Activated CD8-positive, alpha-beta memory T cell treated with anti-CD3 and anti-CD28 coated beads, Interleukin-2, amount 50 U/mL, for 24 hours (primary cell): ENCODE measurements at regions not wholly inside any gene's neighbourhood (a gene's known extent, or its start where the extent isn't known, plus 50 kb on each side); places are given as distances from the start of the nearest gene placed in this dataset.
"Not testable (repeated sequence)": the region's sequence is repeated elsewhere in the genome, so short reads cannot be mapped to it uniquely, and the experiment has no call there.

ENCODE experiments used
- DNase-seq: peaks from one replicate; pipeline ENCODE4 v3.0.0-alpha.2; 2020; ENCODE audit errors: extremely low read depth

DNA sequence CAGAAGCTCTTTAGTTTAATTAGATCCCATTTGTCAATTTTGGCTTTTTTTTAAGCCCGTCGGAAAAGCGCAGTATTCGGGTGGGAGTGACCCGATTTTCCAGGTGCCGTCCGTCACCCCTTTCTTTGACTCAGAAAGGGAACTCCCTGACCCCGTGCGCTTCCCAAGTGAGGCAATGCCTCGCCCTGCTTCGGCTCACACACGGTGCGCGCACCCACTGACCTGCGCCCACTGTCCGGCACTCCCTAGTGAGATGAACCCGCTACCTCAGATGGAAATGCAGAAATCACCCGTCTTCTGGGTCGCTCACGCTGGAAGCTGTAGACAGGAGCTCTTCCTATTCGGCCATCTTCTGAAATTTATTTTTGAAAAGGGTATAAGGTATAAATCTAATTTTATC, 433.4 kb upstream of the NRG3 start:
- DNase-seq: not testable (repeated sequence)

DNA sequence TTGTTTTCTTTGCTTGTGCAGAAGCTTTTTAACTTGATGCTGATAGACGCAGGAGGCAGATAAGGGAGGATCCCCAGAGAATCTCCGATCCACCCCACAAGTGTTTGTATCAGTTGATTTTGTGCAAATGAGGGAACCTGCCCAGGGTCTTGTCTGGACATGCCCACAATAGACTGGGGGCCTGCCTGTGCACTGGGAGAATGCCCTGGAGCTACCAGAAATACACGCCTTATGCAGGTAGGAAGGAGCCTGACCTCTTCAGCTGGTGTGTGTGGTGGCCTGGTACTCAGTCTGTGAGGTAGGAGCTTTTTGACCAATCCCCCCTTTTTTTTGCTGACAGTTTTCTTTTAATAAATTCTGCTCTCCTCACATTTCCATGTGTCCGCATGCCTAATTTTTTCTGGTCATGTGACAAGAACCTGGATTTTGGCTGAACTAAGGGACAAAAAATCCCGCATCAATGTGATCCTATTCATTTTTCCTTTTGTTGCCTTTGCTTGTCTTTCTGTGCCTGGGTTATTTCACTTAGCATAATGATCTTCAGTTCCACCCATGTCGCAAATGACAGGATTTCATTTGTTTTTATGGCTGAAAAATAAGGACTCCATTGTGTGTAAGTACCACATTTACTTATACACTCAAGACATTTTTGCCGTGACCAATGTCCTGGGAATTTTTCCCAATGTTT, 430.6 kb upstream of the NRG3 start:
- no peak for DNase-seq

DNA sequence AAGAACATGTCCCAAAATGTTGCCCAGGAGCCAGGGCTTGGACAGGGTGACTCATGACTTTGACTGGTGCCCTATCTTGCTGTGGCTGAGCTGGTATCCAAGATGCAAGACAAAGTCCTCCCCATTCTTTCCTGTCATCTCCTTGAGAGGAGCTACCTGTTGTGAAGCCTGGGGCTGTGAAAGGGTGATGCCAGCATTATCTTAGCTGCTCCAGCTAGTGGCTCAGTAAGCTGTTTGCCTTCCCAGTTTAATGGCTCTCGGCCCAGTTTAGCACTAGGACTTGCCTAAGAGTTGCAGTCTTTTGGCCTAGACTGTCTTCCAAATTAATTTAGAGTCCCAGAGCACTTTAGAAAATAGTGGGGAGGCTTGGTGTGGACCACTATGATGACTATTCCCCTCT, 424.3 kb upstream of the NRG3 start:
- DNase-seq: no peak

DNA sequence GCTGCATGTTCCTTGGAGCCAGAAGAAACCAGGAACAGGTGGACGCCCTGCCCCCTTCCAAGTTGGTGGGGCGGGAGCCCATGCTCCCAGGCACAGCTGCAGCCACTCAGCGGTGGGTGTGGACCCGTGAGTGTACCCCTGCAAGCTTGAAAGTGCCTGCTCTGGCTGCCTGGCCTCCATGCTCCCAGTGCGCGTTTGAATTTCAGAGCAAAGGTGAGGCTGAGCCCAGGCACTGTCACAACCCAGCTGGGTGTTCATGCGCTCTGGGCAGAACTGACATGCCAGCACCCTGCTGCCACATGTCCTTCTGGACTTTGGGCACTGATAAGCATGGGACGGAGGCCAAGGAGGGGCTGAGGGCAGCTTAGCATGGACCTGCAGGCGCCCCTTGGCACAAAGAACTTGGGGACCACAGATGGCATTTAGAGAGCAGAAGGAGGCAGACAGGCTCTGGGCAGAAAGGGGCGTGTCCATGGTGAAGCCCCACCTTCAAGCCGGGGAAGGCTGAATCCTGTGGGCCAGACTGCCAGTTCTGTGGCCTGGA, 402.0 kb upstream of the NRG3 start:
- DNase-seq: no peak

DNA sequence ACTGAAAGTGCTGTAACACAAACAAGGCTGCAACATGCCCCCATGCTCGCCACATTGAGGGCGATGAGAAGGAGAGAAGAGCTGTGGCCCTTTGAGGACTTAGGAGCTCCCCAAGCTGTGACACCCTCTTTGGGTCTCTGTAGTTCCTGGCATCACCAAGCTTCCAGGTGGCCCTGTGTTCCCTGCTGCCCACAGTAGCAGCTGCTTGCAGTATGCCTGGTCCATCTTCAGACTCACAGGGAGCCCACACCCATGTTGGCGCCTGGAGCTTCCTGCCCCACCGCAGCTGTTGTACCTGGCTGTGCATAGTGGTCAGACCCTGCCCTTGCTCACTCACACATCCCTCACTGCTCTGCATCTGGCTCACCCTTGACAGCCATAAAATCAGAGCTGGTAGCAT, 401.2 kb upstream of the NRG3 start:
- no peak for DNase-seq

DNA sequence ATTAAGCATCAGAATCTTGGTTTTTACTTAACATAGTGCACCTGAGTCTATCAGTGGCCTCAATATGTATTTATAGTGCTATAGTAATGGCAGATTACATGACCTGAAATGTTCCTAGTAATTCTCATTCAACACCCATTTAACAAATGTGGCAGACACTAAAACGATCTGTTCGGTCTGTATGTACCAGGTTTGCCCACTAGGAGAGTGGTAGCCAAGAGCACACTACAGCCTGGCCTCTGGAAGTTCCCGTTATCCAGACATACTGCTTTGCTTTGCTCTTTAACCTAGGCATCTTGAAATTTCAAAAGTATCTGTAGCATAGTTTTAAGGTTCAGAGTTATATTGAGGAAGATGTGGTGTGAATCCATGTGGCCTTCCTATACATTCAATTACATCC, 395.7 kb upstream of the NRG3 start:
- DNase-seq: no peak

GRCh38 chr10:81496626-81497025, 378.4 kb upstream of the NRG3 start:
- DNase-seq: no peak

DNA sequence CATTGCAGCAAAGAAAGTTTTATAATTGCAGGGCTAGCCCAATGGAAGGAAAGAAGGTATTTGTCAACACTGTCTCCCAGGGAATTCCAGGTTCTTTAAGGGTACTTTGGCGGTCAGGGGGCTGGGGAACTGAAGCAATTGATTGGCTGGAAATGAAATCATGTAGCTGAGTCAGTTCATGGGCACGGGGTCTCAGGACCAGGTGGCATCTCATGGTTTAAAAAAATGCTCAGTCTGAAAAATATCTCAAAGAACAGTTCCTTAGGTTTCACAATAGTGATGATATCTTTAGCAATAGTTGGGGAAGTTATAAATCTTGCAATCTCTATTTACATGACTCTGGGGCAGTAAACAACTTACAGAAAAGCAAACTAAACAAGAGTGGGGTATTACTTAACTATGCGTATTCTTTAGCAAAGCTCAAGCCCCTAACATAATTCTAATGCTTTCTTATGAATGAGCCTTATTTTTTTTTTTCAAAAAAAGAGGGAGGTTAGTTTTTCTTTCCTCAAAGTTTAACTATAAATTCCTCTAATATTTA, 376.9 kb upstream of the NRG3 start:
- no peak for DNase-seq

DNA sequence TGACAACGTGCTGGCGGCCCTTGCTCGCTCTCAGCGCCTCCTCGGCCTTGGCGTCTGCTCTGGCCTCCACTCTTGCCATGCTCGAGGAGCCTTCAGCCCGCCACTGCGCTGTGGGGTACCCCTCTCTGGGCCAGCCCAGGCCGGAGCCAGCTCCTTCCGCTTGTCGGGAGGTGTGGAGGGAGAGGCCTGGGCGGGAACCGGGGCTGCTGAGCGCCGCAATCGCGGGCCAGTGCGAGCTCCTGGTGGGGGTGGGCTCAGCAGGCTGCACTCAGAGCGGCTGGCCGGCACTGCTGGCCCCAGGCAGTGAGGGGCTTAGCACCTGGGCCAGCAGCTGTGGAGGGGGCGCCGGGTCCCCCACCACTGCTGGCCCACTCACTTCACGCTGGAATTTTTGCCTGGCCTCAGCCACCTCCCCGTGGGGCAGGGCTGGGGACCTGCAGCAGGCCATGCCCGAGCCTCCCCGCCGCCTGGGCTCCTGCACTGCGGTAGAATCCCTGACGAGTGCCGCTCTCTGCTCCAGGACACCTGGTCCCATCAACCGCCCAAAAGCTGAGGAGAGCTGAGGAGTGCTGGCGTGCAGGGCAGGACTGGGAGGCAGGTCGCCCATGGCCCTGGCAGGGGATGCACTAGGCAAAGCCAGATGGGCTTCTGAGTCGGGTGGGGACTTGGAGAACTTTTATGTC, 372.2 kb upstream of the NRG3 start:
- DNase-seq: no peak

GRCh38 chr10:81505777-81506176, 369.2 kb upstream of the NRG3 start:
- DNase-seq: not testable (repeated sequence)

- no peak for DNase-seq
These were observed 360.2 kb upstream of the NRG3 start for GRCh38 chr10:81514811-81515210.

GRCh38 chr10:81520688-81521087, 354.3 kb upstream of the NRG3 start:
- DNase-seq: no peak

DNA sequence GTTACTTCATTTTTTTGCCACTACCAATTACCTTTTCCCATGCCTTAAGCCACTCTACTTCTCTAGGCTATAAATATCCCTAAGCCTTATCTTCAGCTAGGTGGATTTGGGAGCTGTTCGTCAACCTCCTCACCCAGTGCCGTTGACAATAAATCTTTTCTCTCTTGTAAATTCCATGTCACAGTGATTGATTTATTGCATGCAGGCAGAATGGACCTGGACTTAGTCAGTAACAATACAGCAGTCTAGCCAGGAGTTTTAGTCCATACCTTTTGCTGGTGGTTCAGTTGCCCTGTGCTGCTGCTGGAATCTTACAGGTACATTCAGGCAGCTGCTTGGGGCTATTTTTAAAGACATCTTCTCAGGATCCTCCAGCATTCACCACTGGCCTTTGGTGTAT, 350.5 kb upstream of the NRG3 start:
- no peak for DNase-seq

DNA sequence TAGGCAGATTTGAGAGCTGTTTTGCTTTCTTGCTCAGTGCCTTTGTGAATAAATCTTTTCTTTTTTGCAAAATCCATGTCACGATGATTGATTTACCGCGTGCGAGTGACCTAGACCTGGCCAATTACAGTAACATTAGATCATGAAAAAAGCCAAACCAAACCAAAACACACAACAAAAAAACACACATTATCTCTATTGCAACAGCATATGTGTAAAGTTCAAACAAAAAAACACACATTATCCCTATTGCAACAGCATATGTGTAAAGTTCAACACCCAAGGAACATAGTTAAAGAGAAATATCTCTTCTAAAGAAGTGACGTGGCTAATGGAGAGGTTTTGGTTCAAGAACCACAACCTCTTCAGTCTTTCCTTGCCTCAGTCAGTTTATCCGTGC, 342.6 kb upstream of the NRG3 start:
- DNase-seq: no peak

DNA sequence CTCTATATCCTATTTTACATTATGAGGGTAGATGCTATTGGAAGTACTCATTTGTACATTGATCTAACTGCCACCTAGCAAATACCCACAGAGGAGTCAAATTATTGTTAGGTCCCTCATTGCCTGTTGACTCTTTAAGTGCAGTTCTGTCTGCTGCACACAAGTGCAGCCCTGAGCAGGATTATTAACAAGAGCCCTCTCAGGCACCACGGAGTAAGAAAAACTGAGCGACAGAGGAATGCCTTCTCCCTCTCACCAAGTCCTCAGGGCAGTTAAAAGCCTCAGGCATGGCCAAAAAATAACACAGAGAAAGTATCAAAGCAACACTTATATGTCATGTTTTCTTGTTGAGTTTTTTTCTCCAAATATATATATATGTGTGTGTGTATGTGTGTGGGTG, 340.0 kb upstream of the NRG3 start:
- DNase-seq: no peak

GRCh38 chr10:81541517-81541916, 333.5 kb upstream of the NRG3 start:
- DNase-seq: no peak

DNA sequence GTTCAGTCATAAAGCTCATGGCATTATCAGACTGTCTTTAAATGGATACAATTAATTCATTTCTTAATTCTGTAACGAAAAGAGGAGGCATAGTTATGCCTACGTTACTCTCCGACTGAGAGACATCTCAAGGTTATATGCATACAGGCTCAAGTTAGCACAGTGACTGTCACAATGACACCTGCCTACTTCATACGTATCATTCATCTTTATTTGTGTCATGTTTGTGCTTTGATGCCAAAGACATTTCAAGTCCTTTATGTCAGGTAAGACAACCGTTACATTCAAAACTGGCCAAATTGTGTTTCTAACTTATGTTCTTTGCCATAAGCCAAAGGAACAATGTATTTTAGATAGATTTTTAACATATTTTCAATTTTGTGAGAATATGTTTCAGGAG, 328.8 kb upstream of the NRG3 start:
- DNase-seq: no peak

GRCh38 chr10:81548160-81548559, 326.8 kb upstream of the NRG3 start:
- no peak for DNase-seq

DNA sequence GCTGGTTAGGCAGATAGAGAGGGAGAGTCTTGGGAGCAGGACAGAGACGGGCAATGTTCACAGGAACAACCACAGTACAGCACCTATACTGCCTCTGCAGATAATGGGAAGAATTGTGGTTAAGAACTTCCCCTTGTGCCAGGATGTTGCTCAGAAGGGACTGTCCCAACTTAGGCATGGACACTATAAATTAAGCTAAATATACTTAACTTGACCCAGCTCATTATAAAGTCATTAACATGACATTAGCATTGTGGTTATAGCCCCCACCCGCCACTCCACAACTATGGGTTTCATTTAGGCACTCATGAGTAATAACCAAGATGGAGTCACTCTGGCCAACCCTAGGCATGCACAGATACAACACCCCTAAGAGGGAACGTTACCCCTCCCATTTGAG, 310.9 kb upstream of the NRG3 start:
- DNase-seq: no peak

DNA sequence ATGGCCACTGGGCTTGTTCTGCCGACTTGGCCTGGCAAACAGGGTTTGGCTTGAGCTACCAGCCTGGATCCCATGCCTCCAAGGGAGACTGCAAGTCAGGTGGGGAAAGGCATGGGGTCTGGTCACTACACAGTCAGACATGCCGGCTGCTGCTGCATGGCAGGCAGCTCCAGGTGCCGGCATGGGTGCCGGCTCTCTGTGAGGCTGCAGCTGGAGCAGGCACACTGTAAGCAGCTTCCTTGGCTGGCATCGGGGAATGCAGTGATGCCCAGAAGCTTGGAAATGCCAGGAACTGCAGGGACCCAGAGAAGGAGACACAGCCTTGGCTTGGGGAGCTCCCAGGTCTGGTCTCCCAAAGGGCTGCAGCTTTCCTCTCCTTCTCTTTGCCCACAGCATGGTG, 305.5 kb upstream of the NRG3 start:
- DNase-seq: no peak

DNA sequence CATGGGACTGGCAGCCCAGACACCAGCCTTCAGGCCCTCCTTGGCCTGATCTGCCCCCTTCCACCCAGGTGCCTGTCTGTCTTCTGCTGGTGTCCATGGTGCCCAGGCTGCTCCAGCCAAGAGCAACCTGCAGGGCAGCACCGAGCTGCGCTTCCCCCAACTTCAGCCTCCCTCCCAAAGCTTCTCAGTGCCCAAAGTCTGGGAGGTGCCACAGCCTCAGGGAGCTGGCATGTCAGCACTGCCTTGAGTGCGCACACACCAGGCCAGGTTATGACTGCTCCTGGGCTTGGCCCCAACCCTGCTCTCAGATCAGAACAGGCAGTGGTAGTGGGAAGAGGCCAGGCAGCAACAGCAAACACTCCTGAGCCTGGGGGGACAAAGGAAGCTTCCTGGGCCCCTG, 304.6 kb upstream of the NRG3 start:
- no peak for DNase-seq

- no peak for DNase-seq
These were observed 303.9 kb upstream of the NRG3 start for GRCh38 chr10:81570878-81571794.
